H1 (cell line): ENCODE measurements at regions not wholly inside any gene's neighbourhood (a gene's known extent, or its start where the extent isn't known, plus 50 kb on each side); places are given as distances from the start of the nearest gene placed in this dataset.

Experiments
- CTCF ChIA-PET: fragments of 300-600 bp; sonication (Branson Sonifier 250); formaldehyde crosslinking; loops from one replicate; lab custom pipeline; 2021; ENCODE audit not compliant: partially characterized antibody; lab: Charles Lee
- POLR2A ChIA-PET: fragments of 300-600 bp; sonication (Branson Sonifier 250); formaldehyde crosslinking; loops from one replicate; lab custom pipeline; 2021; ENCODE audit warnings: inconsistent platforms; ENCODE audit not compliant: partially characterized antibody; lab: Charles Lee
- DNase-seq, 2 experiments: peaks; one replicate each; pipeline versions ENCODE4 v3.0.0 to v3.0.0-alpha.2; 2010 to 2022; ENCODE audit warnings: low spot score in 2 of 2, low read depth in 1 of 2, mixed read lengths in 1 of 2
- FAIRE-seq: peaks from 2 replicates; lab custom pipeline; 2011; peaks lifted over from hg19 to GRCh38; lab: Jason Lieb, UNC
- H2AFZ ChIP-seq: 2 replicates; pipeline ENCODE4 v1.8.1; 2012; ENCODE audit warnings: low read length, inconsistent platforms
- H2AK5ac ChIP-seq: 2 replicates; pipeline ENCODE4 v1.6.1; 2013; ENCODE audit warnings: low read depth, low read length
- H2BK120ac ChIP-seq: replicated peaks from 2 replicates; pipeline ENCODE3; 2013; ENCODE audit warnings: low read depth, low read length, inconsistent platforms
- H2BK12ac ChIP-seq: 2 replicates; pipeline ENCODE4 v1.6.1; 2013; ENCODE audit warnings: low read depth, low read length
- H2BK15ac ChIP-seq: 2 replicates; pipeline ENCODE4 v1.6.1; 2013; ENCODE audit warnings: low read length
- H2BK20ac ChIP-seq: 2 replicates; pipeline ENCODE4 v1.6.1; 2013; ENCODE audit warnings: low read length
- H2BK5ac ChIP-seq: 2 replicates; pipeline ENCODE4 v1.6.1; 2013; ENCODE audit warnings: low read depth, low read length
- H3K14ac ChIP-seq: 2 replicates; pipeline ENCODE4 v1.6.1; 2013; ENCODE audit warnings: inconsistent platforms; ENCODE audit not compliant: insufficient read length
- H3K18ac ChIP-seq: 2 replicates; pipeline ENCODE4 v1.6.1; 2013; ENCODE audit warnings: low read length; ENCODE audit errors: extremely low read depth
- H3K23ac ChIP-seq: 2 replicates; pipeline ENCODE4 v1.6.1; 2013; ENCODE audit warnings: inconsistent platforms; ENCODE audit not compliant: insufficient read length
- H3K23me2 ChIP-seq: 2 replicates; pipeline ENCODE4 v1.6.1; 2013; ENCODE audit warnings: low read depth, low read length
- H3K27ac ChIP-seq: 2 replicates; pipeline ENCODE4 v1.6.1; 2011; ENCODE audit warnings: low read depth, low read length, inconsistent platforms
- H3K27me3 ChIP-seq, 4 experiments: replicated peaks in 1 of 4; 1 replicate in 1 of 4; 2 replicates in 3 of 4; pipeline versions ENCODE4 v1.6.1 to v1.8.1; 2011 to 2013; ENCODE audit warnings: low read length in 3 of 4, mild to moderate bottlenecking in 3 of 4, inconsistent platforms in 2 of 4, mixed read lengths in 2 of 4, moderate library complexity in 1 of 4; ENCODE audit not compliant: control insufficient read depth in 3 of 4, insufficient read depth in 3 of 4; ENCODE audit errors: extremely low read depth in 1 of 4
- H3K36me3 ChIP-seq, 4 experiments: 2 replicates each; pipeline versions ENCODE4 v1.6.1 to v1.8.1; 2011 to 2013; ENCODE audit warnings: mild to moderate bottlenecking in 4 of 4, low read length in 3 of 4, moderate library complexity in 2 of 4, control low read depth in 1 of 4, inconsistent platforms in 1 of 4; ENCODE audit not compliant: insufficient read depth in 4 of 4, control insufficient read depth in 2 of 4
- H3K4ac ChIP-seq: replicated peaks from 2 replicates; pipeline ENCODE3; 2013; ENCODE audit warnings: low read length, low read depth, mixed read lengths, inconsistent platforms; ENCODE audit not compliant: insufficient read length
- H3K4me1 ChIP-seq, 4 experiments: replicated peaks in 1 of 4; 1 replicate in 1 of 4; 2 replicates in 3 of 4; pipeline versions ENCODE4 v1.6.1 to v1.8.1; 2011 to 2013; ENCODE audit warnings: low read length in 3 of 4, inconsistent platforms in 2 of 4, mixed read lengths in 1 of 4; ENCODE audit not compliant: insufficient read depth in 4 of 4, control insufficient read depth in 3 of 4
- H3K4me2 ChIP-seq, 2 experiments: 2 replicates each; pipeline versions ENCODE4 v1.6.1 to v1.8.1; 2011 to 2013; ENCODE audit warnings: low read depth in 2 of 2, low read length in 2 of 2, control low read depth in 1 of 2, inconsistent platforms in 1 of 2, mild to moderate bottlenecking in 1 of 2; ENCODE audit not compliant: insufficient read depth in 1 of 2
- H3K4me3 ChIP-seq, 4 experiments: fragments of 200-600, 300-600 bp in 1 of 4; sonication (generic), shearing (Covaris generic), sonication (Bioruptor Twin) in 1 of 4; 2 replicates each; pipeline versions ENCODE4 v1.5.1 to v1.8.1; 2011 to 2016; ENCODE audit warnings: low read length in 4 of 4, low read depth in 3 of 4, control low read depth in 2 of 4, inconsistent platforms in 2 of 4, mild to moderate bottlenecking in 2 of 4, mixed read lengths in 1 of 4, moderate library complexity in 1 of 4; ENCODE audit not compliant: insufficient read depth in 2 of 4; ENCODE audit errors: extremely low read depth in 1 of 4
- H3K56ac ChIP-seq: replicated peaks from 2 replicates; pipeline ENCODE3; 2013; ENCODE audit warnings: low read depth, mild to moderate bottlenecking, mixed read lengths, low read length, inconsistent platforms; ENCODE audit not compliant: insufficient read length
- H3K79me1 ChIP-seq: 2 replicates; pipeline ENCODE4 v1.6.1; 2013; ENCODE audit warnings: low read depth, low read length, control low read depth
- H3K79me2 ChIP-seq, 2 experiments: 2 replicates each; pipeline versions ENCODE4 v1.6.1 to v1.8.1; 2012 to 2013; ENCODE audit warnings: low read length in 2 of 2, mild to moderate bottlenecking in 2 of 2, inconsistent platforms in 1 of 2; ENCODE audit not compliant: insufficient read depth in 2 of 2, control insufficient read depth in 1 of 2
- H3K9ac ChIP-seq, 4 experiments: replicated peaks in 1 of 4; 1 replicate in 1 of 4; 2 replicates in 3 of 4; pipeline versions ENCODE4 v1.6.1 to v1.8.1; 2011 to 2013; ENCODE audit warnings: low read depth in 3 of 4, low read length in 3 of 4, control low read depth in 2 of 4, mild to moderate bottlenecking in 2 of 4, moderate library complexity in 2 of 4, inconsistent platforms in 1 of 4; ENCODE audit errors: extremely low read depth in 1 of 4
- H3K9me3 ChIP-seq, 2 experiments: 2 replicates each; pipeline versions ENCODE4 v1.6.1 to v1.8.1; 2012 to 2013; ENCODE audit warnings: mild to moderate bottlenecking in 2 of 2, moderate library complexity in 2 of 2, control low read depth in 1 of 2, inconsistent platforms in 1 of 2, low read depth in 1 of 2, low read length in 1 of 2, mixed read lengths in 1 of 2; ENCODE audit not compliant: insufficient read depth in 2 of 2
- H4K20me1 ChIP-seq, 2 experiments: replicated peaks in 1 of 2; 2 replicates each; pipeline versions ENCODE3 to v1.8.1; 2011 to 2013; ENCODE audit warnings: inconsistent platforms in 2 of 2, low read length in 2 of 2, mild to moderate bottlenecking in 1 of 2; ENCODE audit not compliant: insufficient read depth in 2 of 2, control insufficient read depth in 1 of 2
- H4K5ac ChIP-seq: 2 replicates; pipeline ENCODE4 v1.6.1; 2013; ENCODE audit warnings: low read length, low read depth, mixed read lengths, inconsistent platforms; ENCODE audit not compliant: insufficient read length
- H4K8ac ChIP-seq: 2 replicates; pipeline ENCODE4 v1.8.0; 2013; ENCODE audit warnings: mild to moderate bottlenecking, moderate library complexity, low read length, inconsistent platforms; ENCODE audit not compliant: insufficient read depth; ENCODE audit errors: extremely low read depth
- H4K91ac ChIP-seq: replicated peaks from 2 replicates; pipeline ENCODE3; 2013; ENCODE audit warnings: low read length, mixed read lengths, inconsistent platforms; ENCODE audit not compliant: insufficient read length
- GABPA ChIP-seq: IDR thresholded peaks from 2 replicates; pipeline ENCODE4 v1.6.1; 2011; ENCODE audit warnings: mild to moderate bottlenecking, low read length, moderate library complexity, borderline replicate concordance; ENCODE audit not compliant: insufficient read depth
- NRF1 ChIP-seq: IDR thresholded peaks from 2 replicates; pipeline ENCODE4 v1.6.1; 2011; ENCODE audit warnings: mild to moderate bottlenecking, low read depth, low read length, improper control_type of control experiment
- YY1 ChIP-seq: IDR thresholded peaks from 2 replicates; pipeline ENCODE4 v1.6.1; 2011; ENCODE audit warnings: low read depth, mild to moderate bottlenecking, low read length
- WGBS, 2 experiments: shearing (Covaris generic) in 1 of 2; methylation state at CpG; one replicate each; pipeline versions ENCODE4 v1.1.6 to v1.1.7; 2013 to 2015; ENCODE audit warnings: low lambda C conversion rate in 2 of 2, mixed read lengths in 2 of 2, inconsistent platforms in 1 of 2, low coverage in 1 of 2, missing lambda C conversion rate in 1 of 2; ENCODE audit not compliant: insufficient replicate concordance in 2 of 2, insufficient coverage in 1 of 2, insufficient read length in 1 of 2; ENCODE audit errors: extremely low coverage in 1 of 2, missing lambda C conversion rate in 1 of 2; 5-methylcytosine and 5-hydroxymethylcytosine counted together
- TF ChIP-seq, protein P1 (sequence below): IDR thresholded peaks from 2 replicates; pipeline ENCODE4 v1.6.1; 2012; ENCODE audit warnings: inconsistent platforms

- FAIRE-seq = no peak
- no peak overlapping the region for H3K9ac ChIP-seq
- CTCF ChIA-PET = interaction anchor here (0.6 kb wide), 1 partner anchor 12 kb away, joined by 3 read pairs; no protein-coding TSS in a partner anchor
- H3K4ac ChIP-seq = no peak overlapping the region
- H4K20me1 ChIP-seq = no peaks in the 10 kb centered on the region
- no peak overlapping the region for H3K56ac ChIP-seq
- no peak overlapping the region for H2BK12ac ChIP-seq
- no peak overlapping the region for H2BK20ac ChIP-seq
- H3K9me3 ChIP-seq = no peaks in the 10 kb centered on the region
- no peak overlapping the region for H4K5ac ChIP-seq
- TF ChIP-seq NRF1 (no peak), YY1 (no peak), GABPA (no peak)
- TF ChIP-seq, protein P1, sequence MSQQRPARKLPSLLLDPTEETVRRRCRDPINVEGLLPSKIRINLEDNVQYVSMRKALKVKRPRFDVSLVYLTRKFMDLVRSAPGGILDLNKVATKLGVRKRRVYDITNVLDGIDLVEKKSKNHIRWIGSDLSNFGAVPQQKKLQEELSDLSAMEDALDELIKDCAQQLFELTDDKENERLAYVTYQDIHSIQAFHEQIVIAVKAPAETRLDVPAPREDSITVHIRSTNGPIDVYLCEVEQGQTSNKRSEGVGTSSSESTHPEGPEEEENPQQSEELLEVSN = no peak
- TF ChIP-seq, all 59 proteins: peak for 0
- no peaks in the 10 kb centered on the region for H3K4me1 ChIP-seq
- H2BK5ac ChIP-seq = no peak overlapping the region
- H3K4me2 ChIP-seq = no peak overlapping the region
- no peaks in the 10 kb centered on the region for H3K23me2 ChIP-seq
- no peak overlapping the region for H3K4me3 ChIP-seq
- H3K27ac ChIP-seq = no peak overlapping the region
- H2BK120ac ChIP-seq = no peak overlapping the region
- no peaks in the 10 kb centered on the region for H3K79me2 ChIP-seq
- no peak overlapping the region for H2AFZ ChIP-seq
- no peak overlapping the region for H2BK15ac ChIP-seq
- no peak overlapping the region for H4K8ac ChIP-seq
- no peak overlapping the region for H3K23ac ChIP-seq
- H2AK5ac ChIP-seq = no peak overlapping the region
- H4K91ac ChIP-seq = no peak overlapping the region
- 90% methylated on average over 2 of the region's 2 CpGs; no CpG with 5 or more reads in 1 of the 2 experiments for WGBS, 2 experiments
- POLR2A ChIA-PET = no interaction called here
- DNase-seq = no peak
- H3K79me1 ChIP-seq = no peaks in the 10 kb centered on the region
- H3K36me3 ChIP-seq = no peaks in the 10 kb centered on the region
- H3K18ac ChIP-seq = no peak overlapping the region
- no peak overlapping the region for H3K14ac ChIP-seq
- H3K27me3 ChIP-seq = no peaks in the 10 kb centered on the region
Observed at GRCh38 chr3:147090461-147090860, 315.9 kb downstream of the ZIC4 start.
